ENCODE measurements at regions not wholly inside any gene's neighbourhood (a gene's known extent, or its start where the extent isn't known, plus 50 kb on each side); places are given as distances from the start of the nearest gene placed in this dataset.
"Not testable (repeated sequence)": the region's sequence is repeated elsewhere in the genome, so short reads cannot be mapped to it uniquely, and the experiment has no call there.

GRCh38 chr17:72566671-72567484 lies 446.1 kb downstream of the SOX9 start:
- DNase-seq, result no peak

- no peak for DNase-seq
Observed at GRCh38 chr17:72567774-72568173, 447.0 kb downstream of the SOX9 start.

GRCh38 chr17:72569148-72569946 lies 448.5 kb downstream of the SOX9 start:
- DNase-seq, result no peak

- no peak for DNase-seq
Observed at GRCh38 chr17:72571813-72572396, 451.1 kb downstream of the SOX9 start.

GRCh38 chr17:72572604-72573491 lies 452.0 kb downstream of the SOX9 start:
- no peak for DNase-seq

GRCh38 chr17:72573492-72573801 lies 452.6 kb downstream of the SOX9 start:
- not testable (repeated sequence) for DNase-seq

- no peak for DNase-seq
Observed at GRCh38 chr17:72574675-72575510, 454.1 kb downstream of the SOX9 start.

GRCh38 chr17:72575542-72576233 lies 454.9 kb downstream of the SOX9 start:
- no peak for DNase-seq

GRCh38 chr17:72576289-72576759 lies 455.5 kb downstream of the SOX9 start:
- DNase-seq, result no peak

GRCh38 chr17:72578817-72579470 lies 458.1 kb downstream of the SOX9 start:
- no peak for DNase-seq

- DNase-seq, result no peak
Observed at GRCh38 chr17:72579990-72580320, 459.1 kb downstream of the SOX9 start.

GRCh38 chr17:72580321-72581127 lies 459.7 kb downstream of the SOX9 start:
- DNase-seq, result no peak

GRCh38 chr17:72587156-72587555 lies 466.3 kb downstream of the SOX9 start:
- DNase-seq, result no peak

- DNase-seq, result no peak
Observed at GRCh38 chr17:72587773-72588511, 467.1 kb downstream of the SOX9 start.

GRCh38 chr17:72588561-72588960 lies 467.7 kb downstream of the SOX9 start:
- DNase-seq, result no peak

GRCh38 chr17:72588961-72589360 lies 468.1 kb downstream of the SOX9 start:
- no peak for DNase-seq

- DNase-seq, result no peak
Observed at GRCh38 chr17:72590382-72590781, 469.6 kb downstream of the SOX9 start.

- no peak for DNase-seq
Observed at GRCh38 chr17:72590882-72591281, 470.1 kb downstream of the SOX9 start.
